Activated CD8-positive, alpha-beta T cell treated with anti-CD3 and anti-CD28 coated beads for 36 hours (primary cell): ENCODE measurements at regions not wholly inside any gene's neighbourhood (a gene's known extent, or its start where the extent isn't known, plus 50 kb on each side); places are given as distances from the start of the nearest gene placed in this dataset.

Experiments
- ATAC-seq: fragments of 200-7000 bp; cut with Tn5 transposase; one replicate; pipeline ENCODE4 v1.10.0; 2021; ENCODE audit warnings: mild to moderate bottlenecking, moderate library complexity
- CTCF ChIA-PET: fragments of 350-600 bp; sonication (Branson Sonifier 250); formaldehyde crosslinking; loops from one replicate; lab custom pipeline; 2021; ENCODE audit warnings: antibody characterized with exemption; lab: Charles Lee
- POLR2A ChIA-PET: fragments of 350-600 bp; sonication (Branson Sonifier 250); formaldehyde crosslinking; loops from one replicate; lab custom pipeline; 2021; ENCODE audit warnings: antibody characterized with exemption; lab: Charles Lee
- DNase-seq: peaks from one replicate; pipeline ENCODE4 v3.0.0-alpha.2; 2020
- H3K27ac Mint-ChIP-seq: one replicate; pipeline ENCODE4 v1.8.0; 2021; ENCODE audit warnings: mild to moderate bottlenecking, mixed read lengths
- H3K27me3 Mint-ChIP-seq: one replicate; pipeline ENCODE4 v1.8.0; 2021; ENCODE audit warnings: mixed read lengths
- H3K36me3 Mint-ChIP-seq: one replicate; pipeline ENCODE4 v1.8.0; 2021; ENCODE audit warnings: low read depth, mixed read lengths
- H3K4me1 Mint-ChIP-seq: one replicate; pipeline ENCODE4 v1.8.0; 2021; ENCODE audit warnings: low read depth, mixed read lengths
- H3K4me3 Mint-ChIP-seq: one replicate; pipeline ENCODE4 v1.8.0; 2021; ENCODE audit warnings: mild to moderate bottlenecking, moderate library complexity, mixed read lengths
- H3K9me3 Mint-ChIP-seq: one replicate; pipeline ENCODE4 v1.8.0; 2021; ENCODE audit warnings: mixed read lengths
- CTCF ChIP-seq: fragments of 200-600 bp; IDR thresholded peaks from one replicate; pipeline ENCODE4 v1.8.0; 2022; ENCODE audit warnings: antibody characterized with exemption, mild to moderate bottlenecking
- intact Hi-C: fragments of 100-400 bp; cut with micrococcal nuclease; formaldehyde crosslinking; loops from one replicate; pipeline ENCODE4 v1.10.0; 2022

GRCh38 chr3:28637742-28638141 lies 289.1 kb upstream of the AZI2 start:
- Mint-ChIP-seq H3K27ac (no peak overlapping the region), H3K4me1 (no peaks in the 10 kb centered on the region), H3K4me3 (no peak overlapping the region), H3K9me3 (no peaks in the 10 kb centered on the region), H3K27me3 (no peaks in the 10 kb centered on the region), H3K36me3 (no peaks in the 10 kb centered on the region)
- intact Hi-C loops, result no loop called here
- DNase-seq (no peak), ATAC-seq (no peak)
- ChIA-PET POLR2A (no interaction called here), CTCF (no interaction called here)
- TF ChIP-seq CTCF, result no peak

- Mint-ChIP-seq H3K27me3 (no peaks in the 10 kb centered on the region), H3K36me3 (no peaks in the 10 kb centered on the region), H3K4me1 (no peaks in the 10 kb centered on the region), H3K27ac (no peak overlapping the region), H3K4me3 (no peak overlapping the region), H3K9me3 (no peaks in the 10 kb centered on the region)
- DNase-seq (no peak), ATAC-seq (no peak)
- ChIA-PET CTCF (interaction anchor here (1.4 kb wide), 1 partner anchor 23 kb away, joined by 4 read pairs; no protein-coding TSS in a partner anchor), POLR2A (no interaction called here)
- intact Hi-C loops, result no loop called here
- TF ChIP-seq CTCF, result no peak
These were observed 296.5 kb upstream of the AZI2 start for GRCh38 chr3:28645149-28645548.

GRCh38 chr3:28646435-28646834 lies 297.8 kb upstream of the AZI2 start:
- Mint-ChIP-seq H3K4me1 (no peaks in the 10 kb centered on the region), H3K9me3 (no peaks in the 10 kb centered on the region), H3K36me3 (no peaks in the 10 kb centered on the region), H3K27me3 (no peaks in the 10 kb centered on the region), H3K4me3 (no peak overlapping the region), H3K27ac (no peak overlapping the region)
- ChIA-PET POLR2A (no interaction called here), CTCF (no interaction called here)
- ATAC-seq, result no peak
- TF ChIP-seq CTCF, result no peak
- intact Hi-C loops, result no loop called here
- DNase-seq, result no peak

GRCh38 chr3:28649266-28649665 lies 300.6 kb upstream of the AZI2 start:
- no peak for DNase-seq
- no peak overlapping the region for H3K27ac Mint-ChIP-seq
- POLR2A ChIA-PET, result no interaction called here
- H3K9me3 Mint-ChIP-seq, result no peaks in the 10 kb centered on the region
- peaks cover 1% of the 10 kb centered on the region for H3K27me3 Mint-ChIP-seq
- no peak for ATAC-seq
- H3K4me3 Mint-ChIP-seq, result no peak overlapping the region
- H3K36me3 Mint-ChIP-seq, result no peaks in the 10 kb centered on the region
- CTCF ChIA-PET, result interaction anchor here (1.8 kb wide), 1 partner anchor 19 kb away, joined by 9 read pairs; no protein-coding TSS in a partner anchor
- H3K4me1 Mint-ChIP-seq, result no peaks in the 10 kb centered on the region
- no peak for TF ChIP-seq CTCF
- intact Hi-C loops, result no loop called here

GRCh38 chr3:28651159-28651558 lies 302.5 kb upstream of the AZI2 start:
- TF ChIP-seq CTCF, result no peak
- peaks cover 1% of the 10 kb centered on the region for H3K27me3 Mint-ChIP-seq
- no peaks in the 10 kb centered on the region for H3K4me1 Mint-ChIP-seq
- POLR2A ChIA-PET, result no interaction called here
- no peak overlapping the region for H3K4me3 Mint-ChIP-seq
- ATAC-seq (no peak), DNase-seq (no peak)
- no peak overlapping the region for H3K27ac Mint-ChIP-seq
- H3K9me3 Mint-ChIP-seq, result no peaks in the 10 kb centered on the region
- H3K36me3 Mint-ChIP-seq, result no peaks in the 10 kb centered on the region
- intact Hi-C loops, result no loop called here
- CTCF ChIA-PET, result interaction anchor here (1.8 kb wide), 1 partner anchor 17 kb away, joined by 9 read pairs; no protein-coding TSS in a partner anchor
